ENCODE measurements at regions not wholly inside any gene's neighbourhood (a gene's known extent, or its start where the extent isn't known, plus 50 kb on each side); places are given as distances from the start of the nearest gene placed in this dataset.

GRCh38 chr1:55272994-55273393 is 57.8 kb upstream of the USP24 start:
- TF ChIP-seq CTCF (IDR thresholded peaks at IDR 0.05; ENCODE audit: low read depth, low read length, missing control alignments) = no peak
- no peak overlapping the region for H3K4me3 ChIP-seq (replicated peaks; ENCODE audit: low read depth, low read length)
- DNase-seq (ENCODE audit: extremely low read depth, low read depth) = no peak

All from HFF-Myc (cell line).